ENCODE measurements at regions not wholly inside any gene's neighbourhood (a gene's known extent, or its start where the extent isn't known, plus 50 kb on each side); places are given as distances from the start of the nearest gene placed in this dataset.
A peak's percentile ranks its signal among the peaks of the same experiment; 100 is the strongest.

- Mint-ChIP-seq H3K9me3 (peaks cover 24% of the 10 kb centered on the region), H3K4me3 (no peak overlapping the region), H3K4me1 (peaks cover 17% of the 10 kb centered on the region), H3K27ac (peak overlapping the region; percentile 7; the same call in 1 of the 2 replicates), H3K27me3 (ENCODE audit: insufficient read depth, low read depth, poor library complexity) (peaks cover 2% of the 10 kb centered on the region), H3K36me3 (ENCODE audit: low read depth) (peaks cover 22% of the 10 kb centered on the region)
- no peaks in the 10 kb centered on the region for H4K20me1 ChIP-seq (replicated peaks; ENCODE audit: insufficient read depth)
- no peak overlapping the region for H3K27ac ChIP-seq (ENCODE audit: low read depth)
- H3K9me2 ChIP-seq (ENCODE audit: insufficient read depth): peaks cover 4% of the 10 kb centered on the region; the same call in 1 of the 2 replicates
- no peak for DNase-seq (ENCODE audit: low spot score)
- H3K4me2 ChIP-seq: no peak overlapping the region
- no peaks in the 10 kb centered on the region for H3K79me2 ChIP-seq (replicated peaks; ENCODE audit: insufficient read depth)
- H2AFZ ChIP-seq: no peak overlapping the region
- no peak for ATAC-seq
- TF ChIP-seq, protein P1, sequence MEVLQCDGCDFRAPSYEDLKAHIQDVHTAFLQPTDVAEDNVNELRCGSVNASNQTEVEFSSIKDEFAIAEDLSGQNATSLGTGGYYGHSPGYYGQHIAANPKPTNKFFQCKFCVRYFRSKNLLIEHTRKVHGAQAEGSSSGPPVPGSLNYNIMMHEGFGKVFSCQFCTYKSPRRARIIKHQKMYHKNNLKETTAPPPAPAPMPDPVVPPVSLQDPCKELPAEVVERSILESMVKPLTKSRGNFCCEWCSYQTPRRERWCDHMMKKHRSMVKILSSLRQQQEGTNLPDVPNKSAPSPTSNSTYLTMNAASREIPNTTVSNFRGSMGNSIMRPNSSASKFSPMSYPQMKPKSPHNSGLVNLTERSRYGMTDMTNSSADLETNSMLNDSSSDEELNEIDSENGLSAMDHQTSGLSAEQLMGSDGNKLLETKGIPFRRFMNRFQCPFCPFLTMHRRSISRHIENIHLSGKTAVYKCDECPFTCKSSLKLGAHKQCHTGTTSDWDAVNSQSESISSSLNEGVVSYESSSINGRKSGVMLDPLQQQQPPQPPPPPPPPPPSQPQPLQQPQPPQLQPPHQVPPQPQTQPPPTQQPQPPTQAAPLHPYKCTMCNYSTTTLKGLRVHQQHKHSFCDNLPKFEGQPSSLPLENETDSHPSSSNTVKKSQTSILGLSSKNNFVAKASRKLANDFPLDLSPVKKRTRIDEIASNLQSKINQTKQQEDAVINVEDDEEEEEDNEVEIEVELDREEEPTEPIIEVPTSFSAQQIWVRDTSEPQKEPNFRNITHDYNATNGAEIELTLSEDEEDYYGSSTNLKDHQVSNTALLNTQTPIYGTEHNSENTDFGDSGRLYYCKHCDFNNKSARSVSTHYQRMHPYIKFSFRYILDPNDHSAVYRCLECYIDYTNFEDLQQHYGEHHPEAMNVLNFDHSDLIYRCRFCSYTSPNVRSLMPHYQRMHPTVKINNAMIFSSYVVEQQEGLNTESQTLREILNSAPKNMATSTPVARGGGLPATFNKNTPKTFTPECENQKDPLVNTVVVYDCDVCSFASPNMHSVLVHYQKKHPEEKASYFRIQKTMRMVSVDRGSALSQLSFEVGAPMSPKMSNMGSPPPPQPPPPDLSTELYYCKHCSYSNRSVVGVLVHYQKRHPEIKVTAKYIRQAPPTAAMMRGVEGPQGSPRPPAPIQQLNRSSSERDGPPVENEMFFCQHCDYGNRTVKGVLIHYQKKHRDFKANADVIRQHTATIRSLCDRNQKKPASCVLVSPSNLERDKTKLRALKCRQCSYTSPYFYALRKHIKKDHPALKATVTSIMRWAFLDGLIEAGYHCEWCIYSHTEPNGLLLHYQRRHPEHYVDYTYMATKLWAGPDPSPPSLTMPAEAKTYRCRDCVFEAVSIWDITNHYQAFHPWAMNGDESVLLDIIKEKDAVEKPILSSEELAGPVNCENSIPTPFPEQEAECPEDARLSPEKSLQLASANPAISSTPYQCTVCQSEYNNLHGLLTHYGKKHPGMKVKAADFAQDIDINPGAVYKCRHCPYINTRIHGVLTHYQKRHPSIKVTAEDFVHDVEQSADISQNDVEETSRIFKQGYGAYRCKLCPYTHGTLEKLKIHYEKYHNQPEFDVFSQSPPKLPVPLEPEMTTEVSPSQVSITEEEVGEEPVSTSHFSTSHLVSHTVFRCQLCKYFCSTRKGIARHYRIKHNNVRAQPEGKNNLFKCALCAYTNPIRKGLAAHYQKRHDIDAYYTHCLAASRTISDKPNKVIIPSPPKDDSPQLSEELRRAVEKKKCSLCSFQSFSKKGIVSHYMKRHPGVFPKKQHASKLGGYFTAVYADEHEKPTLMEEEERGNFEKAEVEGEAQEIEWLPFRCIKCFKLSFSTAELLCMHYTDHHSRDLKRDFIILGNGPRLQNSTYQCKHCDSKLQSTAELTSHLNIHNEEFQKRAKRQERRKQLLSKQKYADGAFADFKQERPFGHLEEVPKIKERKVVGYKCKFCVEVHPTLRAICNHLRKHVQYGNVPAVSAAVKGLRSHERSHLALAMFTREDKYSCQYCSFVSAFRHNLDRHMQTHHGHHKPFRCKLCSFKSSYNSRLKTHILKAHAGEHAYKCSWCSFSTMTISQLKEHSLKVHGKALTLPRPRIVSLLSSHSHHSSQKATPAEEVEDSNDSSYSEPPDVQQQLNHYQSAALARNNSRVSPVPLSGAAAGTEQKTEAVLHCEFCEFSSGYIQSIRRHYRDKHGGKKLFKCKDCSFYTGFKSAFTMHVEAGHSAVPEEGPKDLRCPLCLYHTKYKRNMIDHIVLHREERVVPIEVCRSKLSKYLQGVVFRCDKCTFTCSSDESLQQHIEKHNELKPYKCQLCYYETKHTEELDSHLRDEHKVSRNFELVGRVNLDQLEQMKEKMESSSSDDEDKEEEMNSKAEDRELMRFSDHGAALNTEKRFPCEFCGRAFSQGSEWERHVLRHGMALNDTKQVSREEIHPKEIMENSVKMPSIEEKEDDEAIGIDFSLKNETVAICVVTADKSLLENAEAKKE (CRISPR knock-in tag; IDR thresholded peaks at IDR 0.05): no peak
- no peak for TF ChIP-seq EZH2 (IDR thresholded peaks at IDR 0.05; ENCODE audit: low read depth, unreplicated experiment)
- no peak for TF ChIP-seq NANOG (IDR thresholded peaks at IDR 0.05; ENCODE audit: borderline replicate concordance)
- TF ChIP-seq, protein P2, sequence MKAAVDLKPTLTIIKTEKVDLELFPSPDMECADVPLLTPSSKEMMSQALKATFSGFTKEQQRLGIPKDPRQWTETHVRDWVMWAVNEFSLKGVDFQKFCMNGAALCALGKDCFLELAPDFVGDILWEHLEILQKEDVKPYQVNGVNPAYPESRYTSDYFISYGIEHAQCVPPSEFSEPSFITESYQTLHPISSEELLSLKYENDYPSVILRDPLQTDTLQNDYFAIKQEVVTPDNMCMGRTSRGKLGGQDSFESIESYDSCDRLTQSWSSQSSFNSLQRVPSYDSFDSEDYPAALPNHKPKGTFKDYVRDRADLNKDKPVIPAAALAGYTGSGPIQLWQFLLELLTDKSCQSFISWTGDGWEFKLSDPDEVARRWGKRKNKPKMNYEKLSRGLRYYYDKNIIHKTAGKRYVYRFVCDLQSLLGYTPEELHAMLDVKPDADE (IDR thresholded peaks at IDR 0.05): no peak
- TF ChIP-seq, protein P3, sequence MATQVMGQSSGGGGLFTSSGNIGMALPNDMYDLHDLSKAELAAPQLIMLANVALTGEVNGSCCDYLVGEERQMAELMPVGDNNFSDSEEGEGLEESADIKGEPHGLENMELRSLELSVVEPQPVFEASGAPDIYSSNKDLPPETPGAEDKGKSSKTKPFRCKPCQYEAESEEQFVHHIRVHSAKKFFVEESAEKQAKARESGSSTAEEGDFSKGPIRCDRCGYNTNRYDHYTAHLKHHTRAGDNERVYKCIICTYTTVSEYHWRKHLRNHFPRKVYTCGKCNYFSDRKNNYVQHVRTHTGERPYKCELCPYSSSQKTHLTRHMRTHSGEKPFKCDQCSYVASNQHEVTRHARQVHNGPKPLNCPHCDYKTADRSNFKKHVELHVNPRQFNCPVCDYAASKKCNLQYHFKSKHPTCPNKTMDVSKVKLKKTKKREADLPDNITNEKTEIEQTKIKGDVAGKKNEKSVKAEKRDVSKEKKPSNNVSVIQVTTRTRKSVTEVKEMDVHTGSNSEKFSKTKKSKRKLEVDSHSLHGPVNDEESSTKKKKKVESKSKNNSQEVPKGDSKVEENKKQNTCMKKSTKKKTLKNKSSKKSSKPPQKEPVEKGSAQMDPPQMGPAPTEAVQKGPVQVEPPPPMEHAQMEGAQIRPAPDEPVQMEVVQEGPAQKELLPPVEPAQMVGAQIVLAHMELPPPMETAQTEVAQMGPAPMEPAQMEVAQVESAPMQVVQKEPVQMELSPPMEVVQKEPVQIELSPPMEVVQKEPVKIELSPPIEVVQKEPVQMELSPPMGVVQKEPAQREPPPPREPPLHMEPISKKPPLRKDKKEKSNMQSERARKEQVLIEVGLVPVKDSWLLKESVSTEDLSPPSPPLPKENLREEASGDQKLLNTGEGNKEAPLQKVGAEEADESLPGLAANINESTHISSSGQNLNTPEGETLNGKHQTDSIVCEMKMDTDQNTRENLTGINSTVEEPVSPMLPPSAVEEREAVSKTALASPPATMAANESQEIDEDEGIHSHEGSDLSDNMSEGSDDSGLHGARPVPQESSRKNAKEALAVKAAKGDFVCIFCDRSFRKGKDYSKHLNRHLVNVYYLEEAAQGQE (IDR thresholded peaks at IDR 0.05; ENCODE audit: unreplicated experiment): no peak
- no peak overlapping the region for H3K4me3 ChIP-seq
- H3K27me3 ChIP-seq (ENCODE audit: insufficient read depth): no peaks in the 10 kb centered on the region
- H3K36me3 ChIP-seq (ENCODE audit: insufficient read depth): no peaks in the 10 kb centered on the region
- H3F3A ChIP-seq (replicated peaks; ENCODE audit: low read depth): no peaks in the 10 kb centered on the region
- H3K4me1 ChIP-seq (ENCODE audit: insufficient read depth): peaks cover 19% of the 10 kb centered on the region
These were observed 211.0 kb downstream of the ENC1 start for GRCh38 chr5:74429495-74429894.

All from GM23338 (cell line).